HG03025 (cell line): ENCODE measurements at regions not wholly inside any gene's neighbourhood (a gene's known extent, or its start where the extent isn't known, plus 50 kb on each side); places are given as distances from the start of the nearest gene placed in this dataset.

Experiments
- ATAC-seq: cut with Tn5 transposase; IDR thresholded peaks from one replicate; pipeline ENCODE4 v1.9.1; 2021; ENCODE audit warnings: mild to moderate bottlenecking, moderate library complexity; ENCODE audit not compliant: unreplicated experiment, low FRiP score

DNA sequence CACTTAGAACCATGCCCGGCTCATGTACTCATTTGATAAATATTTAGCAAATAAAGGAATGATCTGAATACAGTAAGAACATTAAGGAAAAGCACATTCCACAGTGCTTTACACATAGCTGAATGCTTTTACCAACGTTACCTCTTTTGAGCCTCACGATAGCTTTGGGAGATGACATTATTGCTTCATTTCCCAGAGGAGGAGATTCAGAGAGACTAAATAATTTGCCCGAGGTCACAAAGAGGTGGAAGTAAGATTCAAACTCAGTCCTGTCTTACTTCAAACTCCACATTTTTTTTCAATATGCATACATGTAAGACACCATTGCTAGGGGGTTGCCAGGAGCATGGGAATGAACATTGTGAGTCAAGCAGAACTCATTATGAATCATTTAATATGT lies 538.5 kb downstream of the BCOR start:
- ATAC-seq: no peak

DNA sequence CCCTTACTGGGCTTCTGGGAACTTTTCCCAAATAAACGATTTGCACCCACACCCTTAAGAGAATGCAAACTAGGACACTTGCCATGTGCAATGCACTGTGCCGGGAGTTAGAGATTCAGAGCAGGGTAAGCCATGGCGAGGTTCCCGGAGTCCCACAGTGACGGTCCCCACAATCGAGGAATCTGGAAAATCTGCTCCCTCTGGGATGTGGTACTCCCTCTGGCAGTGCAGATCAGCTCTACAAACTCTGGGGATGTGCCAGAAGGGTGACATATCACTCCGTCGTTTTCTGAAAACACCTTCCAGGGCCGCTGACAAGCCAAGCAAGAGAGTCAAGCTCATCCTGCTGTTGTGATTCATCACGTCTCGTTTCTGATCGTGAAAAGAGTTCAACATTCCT lies 537.5 kb downstream of the BCOR start:
- no peak for ATAC-seq

DNA sequence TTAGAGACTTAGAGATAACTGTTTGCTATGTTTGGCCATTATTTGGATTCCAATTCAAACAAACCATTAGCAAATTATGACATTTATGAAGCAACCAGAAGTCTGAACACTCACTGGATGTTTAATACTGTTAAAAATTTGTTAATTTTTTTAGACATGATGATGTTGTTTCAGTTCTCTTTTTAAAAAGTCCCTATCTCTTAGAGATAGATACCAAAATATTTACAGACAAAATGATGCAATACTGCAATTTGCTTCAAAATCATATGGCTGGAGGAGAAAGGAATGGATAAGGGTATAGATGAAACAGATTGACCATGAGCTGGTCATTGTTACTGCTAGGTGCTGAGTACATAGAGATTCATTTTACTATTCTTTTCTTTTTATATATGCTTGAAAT lies 534.6 kb downstream of the BCOR start:
- no peak for ATAC-seq

DNA sequence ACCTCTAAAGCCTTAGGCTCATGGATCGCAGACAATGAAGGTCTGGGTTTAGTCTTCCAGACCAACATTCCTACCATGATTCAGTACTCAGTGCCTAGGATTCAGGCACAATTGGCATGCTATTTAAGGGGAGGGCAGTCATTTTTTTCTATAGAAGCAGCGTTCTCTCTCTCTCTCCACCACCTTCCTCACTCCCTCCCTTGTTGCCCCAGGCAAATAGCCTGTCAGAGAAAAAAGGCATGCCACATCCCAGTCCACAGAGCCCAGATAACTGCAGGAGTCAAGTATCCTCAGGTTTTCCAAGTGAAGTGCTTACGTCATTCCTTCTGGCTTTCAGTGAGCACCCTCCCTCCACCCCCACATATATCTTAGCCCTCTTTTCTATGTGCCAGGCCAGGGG lies 533.0 kb downstream of the BCOR start:
- no peak for ATAC-seq

DNA sequence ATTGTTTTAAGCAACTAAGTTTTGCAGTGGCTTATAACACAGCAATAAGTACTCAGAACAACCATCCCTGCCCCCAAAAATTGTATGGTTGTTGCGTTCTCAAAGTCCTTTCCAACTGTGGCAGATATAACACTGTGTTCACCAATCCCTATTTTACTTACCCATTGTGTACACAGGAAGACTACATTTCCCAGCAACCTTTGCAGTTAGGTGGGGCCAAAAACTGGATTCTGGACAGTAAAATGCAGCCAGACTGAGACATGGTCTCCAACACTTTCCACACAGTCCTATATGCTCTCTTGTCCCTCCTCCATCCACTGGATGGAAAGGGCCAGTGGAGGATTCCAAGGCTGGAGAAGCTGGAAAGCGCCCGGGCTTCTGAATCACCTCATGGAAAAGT lies 523.6 kb downstream of the BCOR start:
- ATAC-seq: no peak

DNA sequence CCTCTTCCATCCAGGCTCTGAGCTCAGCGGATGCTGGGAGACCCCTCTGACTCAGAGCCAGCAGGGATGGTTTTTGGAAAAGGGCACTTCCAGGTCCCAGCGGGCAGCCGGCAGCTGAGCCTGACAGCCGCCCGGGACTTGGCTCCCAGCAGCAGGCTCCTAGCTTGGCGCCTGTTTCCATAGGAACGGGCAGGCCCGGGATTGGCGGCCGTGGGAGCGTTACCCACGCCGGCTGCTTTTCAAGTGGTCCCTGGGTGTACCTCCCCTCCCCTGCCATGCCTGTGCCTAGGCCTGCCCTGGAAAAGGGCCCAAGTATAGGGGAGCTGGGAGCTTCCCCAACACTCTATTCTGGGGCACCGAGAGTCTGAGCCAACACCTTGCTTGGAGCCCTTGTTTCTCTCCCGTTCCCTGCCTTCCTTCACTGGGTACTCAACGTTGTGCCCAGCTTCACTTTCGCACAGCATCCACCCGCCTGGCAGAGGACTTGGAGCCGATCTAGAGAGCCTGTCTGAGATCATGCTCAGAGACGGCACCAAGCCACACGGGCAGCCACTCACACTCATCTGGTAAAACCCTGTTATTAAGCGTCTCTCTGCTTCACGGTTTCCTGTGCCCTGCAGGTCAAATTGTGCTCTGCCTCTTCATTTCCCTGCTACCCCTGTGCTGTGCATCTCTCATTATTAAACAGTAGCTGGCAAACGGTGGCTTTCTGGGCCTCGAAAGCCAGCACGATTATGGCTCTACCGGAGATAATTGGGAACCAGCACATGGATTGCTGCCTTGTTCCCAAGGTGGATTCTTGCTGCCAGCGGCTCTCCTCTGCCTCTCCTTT lies 521.5 kb downstream of the BCOR start:
- no peak for ATAC-seq

DNA sequence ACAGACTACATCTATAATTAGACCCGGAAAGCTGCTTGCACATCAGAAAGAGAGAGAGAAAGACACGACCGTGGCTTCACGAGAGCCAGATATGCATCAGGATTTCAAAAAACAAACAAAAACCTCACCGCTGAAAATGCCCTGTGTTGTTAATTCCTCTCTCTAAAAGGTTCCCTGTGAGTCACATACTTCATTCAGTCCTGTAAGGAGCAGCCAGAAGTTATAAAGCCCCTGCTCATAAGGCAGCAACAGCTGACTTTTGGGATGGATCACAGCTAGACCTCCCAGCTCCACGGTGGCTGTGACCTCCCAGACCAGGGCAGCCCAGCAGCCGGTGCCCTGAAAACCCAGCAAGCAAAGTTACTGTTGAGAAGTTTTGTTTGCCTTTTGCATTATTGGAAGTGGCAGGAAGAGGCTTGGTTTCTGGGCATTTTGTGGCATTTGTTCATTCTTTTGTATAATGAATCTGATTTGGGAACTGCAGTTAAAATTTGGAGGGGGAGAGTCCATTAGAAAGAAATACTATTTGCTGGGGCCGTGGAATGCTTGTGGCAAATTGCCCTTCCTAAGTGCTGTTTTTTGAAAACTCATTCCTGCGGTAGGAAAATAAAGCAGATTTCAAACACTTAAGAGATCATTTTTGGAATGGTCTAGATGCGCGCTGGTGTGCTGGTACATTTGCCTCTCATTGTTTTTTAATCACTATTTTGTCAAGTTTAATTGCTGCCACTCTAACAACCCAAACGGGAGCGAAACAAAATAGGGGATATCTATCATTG lies 520.4 kb downstream of the BCOR start:
- no peak for ATAC-seq

DNA sequence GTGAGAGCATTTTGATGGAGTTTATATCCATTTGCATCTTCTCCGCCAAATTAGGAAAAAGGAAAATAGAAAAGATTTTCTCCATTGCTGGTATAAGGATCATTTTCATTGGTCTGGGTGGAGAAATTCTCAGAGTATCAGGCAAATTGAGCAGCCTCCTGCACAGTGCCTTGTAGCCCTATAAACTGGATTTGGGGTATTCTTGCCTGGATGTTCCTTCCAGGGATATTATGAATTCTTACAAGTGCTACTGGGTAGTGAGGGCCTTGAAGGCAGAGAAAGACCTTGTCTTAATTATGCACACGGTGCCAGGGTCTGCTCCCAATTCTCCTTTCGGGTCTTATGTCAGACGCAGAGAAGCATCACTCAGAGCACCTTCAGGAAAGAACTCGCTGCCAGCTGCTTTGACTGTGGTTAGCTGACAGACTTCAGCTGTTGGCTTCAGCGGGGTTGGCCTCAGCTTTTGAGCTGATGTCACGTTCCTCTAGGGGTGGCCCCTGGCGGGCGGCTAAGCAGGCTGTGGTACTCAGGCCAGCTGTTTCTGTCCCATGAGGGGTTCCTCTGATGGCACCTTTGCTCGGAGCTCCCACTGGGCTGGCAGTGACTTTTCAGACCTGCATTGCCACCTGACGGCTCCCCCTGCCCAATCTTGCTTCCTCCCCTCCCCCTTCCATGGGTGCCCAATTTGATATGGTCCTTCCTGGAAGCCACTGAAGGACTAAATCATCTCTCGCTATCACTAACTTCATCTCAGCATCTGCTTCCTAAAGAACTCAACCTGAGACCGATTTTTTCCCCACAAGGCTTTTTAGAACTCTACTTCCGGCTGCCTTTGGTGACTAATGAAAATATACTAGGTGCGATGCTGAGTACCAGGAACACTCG lies 519.5 kb downstream of the BCOR start:
- no peak for ATAC-seq

DNA sequence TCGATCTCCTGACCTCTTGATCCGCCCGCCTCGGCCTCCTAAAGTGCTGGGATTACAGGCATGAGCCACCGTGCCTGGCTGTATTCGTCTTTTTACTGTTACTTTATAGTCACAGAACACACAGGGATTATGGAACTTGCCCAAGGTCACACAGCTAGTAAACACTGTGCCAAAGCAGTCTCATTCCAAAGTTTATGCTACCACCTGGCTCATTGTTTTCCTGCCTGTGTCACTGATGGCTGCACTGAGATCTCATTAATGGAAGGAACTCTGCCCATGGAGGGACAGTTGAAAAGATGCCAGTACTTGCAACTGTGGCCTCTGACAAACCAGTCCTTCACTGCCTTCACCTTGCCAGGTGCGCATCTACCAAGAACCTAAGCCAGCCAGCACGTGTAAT lies 517.7 kb downstream of the BCOR start:
- ATAC-seq: no peak

DNA sequence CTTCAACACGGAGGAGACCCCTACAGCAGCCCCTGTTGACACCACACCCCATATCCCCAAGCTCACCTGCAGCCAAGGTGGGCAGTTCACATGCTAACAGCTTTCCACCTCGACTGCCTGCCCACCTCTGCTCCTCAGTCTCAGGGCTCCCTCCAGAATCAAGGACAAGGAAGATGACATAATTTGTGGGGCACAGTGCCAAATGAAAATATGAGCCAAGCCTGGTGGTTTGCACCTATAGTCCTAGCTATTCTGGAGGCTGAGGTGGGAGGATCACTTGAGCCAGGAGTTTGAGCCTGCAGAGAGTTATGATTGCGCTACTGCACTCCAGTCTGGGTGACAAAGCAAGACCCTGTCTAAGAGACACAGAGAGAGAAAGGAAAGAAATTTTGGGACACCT lies 516.3 kb downstream of the BCOR start:
- no peak for ATAC-seq

DNA sequence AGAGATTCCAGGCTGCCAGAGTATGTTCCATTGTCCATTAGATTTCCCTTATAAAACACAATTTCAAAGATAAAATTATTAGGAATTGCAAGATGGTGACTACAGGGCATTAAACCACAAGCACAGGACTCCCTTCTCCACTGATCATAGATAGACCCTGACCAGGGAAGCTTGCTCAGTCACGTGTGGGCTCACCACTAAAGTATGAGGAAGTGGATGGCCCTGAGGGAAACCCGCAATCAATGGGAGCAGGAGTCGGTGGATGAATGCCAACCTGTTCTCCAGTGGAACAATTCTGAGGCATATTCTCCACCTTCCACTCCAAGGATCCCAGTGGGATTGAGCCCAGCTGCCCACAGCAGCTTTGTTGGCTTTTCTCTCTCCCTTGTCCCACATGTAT lies 515.7 kb downstream of the BCOR start:
- ATAC-seq: no peak

DNA sequence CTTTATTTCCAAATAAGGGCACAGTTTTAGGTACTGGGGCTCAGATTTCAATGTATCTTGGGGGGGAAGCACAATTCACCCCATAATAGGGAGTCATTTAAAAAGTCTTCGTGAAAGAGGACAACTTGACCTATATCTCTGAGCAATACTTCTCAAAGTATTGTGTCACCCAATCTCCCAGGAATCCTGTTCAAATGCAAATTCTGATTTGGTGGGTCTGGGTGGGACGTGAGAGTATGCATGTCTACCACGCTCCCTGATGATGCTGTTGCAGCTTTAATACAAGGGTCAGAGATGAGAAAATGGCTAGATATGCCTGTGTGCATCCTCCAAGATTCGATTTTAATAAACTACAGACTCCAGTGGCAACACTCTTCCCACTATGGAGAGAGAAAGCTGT lies 514.8 kb downstream of the BCOR start:
- ATAC-seq: no peak

DNA sequence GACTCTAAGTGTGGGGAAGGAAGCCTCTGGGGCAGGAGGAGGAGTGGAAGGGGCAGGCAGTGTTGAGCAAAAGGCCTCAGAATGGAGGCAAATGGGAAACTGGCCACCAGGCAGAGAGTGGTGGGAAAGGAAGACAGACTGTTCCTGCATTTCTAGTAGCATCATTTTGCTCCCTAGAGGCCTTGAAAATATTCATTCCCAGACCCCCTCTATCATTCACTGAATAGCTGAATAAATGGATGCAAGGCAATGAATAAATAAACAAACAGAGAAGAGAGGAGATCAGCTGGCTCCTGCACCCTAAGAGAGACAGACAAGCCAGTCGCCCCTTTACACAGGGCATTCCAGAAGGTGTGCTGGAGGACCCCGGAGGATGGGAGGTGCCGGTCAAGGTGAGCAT lies 511.9 kb downstream of the BCOR start:
- ATAC-seq: no peak

DNA sequence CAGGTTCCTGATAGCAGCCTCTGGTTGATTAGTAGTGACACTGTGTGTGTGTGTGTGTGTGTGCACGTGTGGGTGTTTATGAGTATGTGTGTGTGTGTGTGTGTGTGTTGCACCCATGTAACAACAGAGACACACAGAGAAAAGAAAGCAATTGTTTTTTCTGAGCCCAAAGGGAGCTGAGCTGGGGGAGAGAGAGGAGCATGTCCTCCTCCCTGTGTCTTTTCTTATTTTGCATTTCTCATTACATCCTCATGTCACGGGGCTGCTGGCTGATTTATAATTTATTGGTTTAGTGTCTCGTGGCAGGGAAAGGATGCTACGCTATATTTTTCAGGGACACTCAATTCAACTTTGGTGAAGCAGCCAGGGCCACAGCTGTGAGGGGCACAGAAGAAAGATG lies 511.4 kb downstream of the BCOR start:
- ATAC-seq: no peak

DNA sequence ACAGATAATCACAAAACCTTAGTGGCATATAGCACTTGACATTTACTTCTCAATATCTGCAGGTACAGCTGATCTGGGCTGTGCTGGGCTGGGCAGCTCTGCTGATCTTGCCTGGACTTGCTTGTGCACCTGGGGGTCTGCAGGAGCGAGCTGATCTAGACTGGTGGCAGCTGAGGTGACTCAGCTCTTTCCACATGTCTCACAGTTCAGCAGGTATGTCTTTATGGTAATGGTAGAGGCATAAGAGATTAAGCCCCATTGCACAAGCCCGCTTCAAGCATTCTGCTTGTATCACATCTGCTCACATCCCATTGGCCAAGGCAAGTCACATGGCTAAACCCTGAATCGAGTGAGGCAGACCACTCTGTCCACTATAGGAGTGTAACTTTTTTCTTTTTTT lies 506.7 kb downstream of the BCOR start:
- no peak for ATAC-seq

DNA sequence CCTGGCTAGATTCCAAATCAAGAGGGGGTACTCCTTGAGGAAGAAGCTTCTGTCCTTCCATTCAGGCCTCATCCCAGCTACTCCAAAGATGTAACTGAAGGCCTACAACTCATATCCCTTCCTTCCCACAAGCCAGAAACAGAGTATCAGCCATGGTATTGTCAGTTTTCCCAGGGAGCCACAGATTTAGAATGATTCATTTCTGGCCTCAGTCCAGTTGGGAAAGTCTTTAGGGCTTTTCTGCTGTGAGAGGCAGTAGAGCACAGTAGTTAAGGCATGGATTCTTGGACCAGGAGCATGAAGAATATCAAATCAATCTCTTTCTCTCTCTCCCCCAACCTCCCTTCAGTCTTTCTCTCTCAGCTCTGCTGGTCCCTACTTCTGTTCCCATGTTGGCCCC lies 505.0 kb downstream of the BCOR start:
- ATAC-seq: no peak

DNA sequence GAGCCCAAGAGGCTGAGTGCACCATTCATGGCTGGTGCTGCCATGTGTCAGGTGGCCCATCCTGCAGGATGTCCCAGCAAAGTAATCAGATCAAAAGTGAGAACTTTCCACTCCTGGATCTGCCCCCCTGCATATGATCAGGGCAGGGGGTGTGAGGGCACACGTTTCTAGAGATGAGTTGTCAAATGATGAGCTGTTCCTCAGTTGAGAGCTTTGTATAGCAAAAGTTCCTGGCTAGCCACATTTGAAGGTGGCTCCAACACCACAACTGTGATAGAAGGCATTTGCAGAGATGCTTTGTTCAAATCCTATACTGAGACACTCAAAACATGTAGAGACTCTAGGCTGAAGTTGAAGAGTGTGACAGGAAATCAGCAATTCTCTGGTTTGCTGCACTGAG lies 501.8 kb downstream of the BCOR start:
- no peak for ATAC-seq

DNA sequence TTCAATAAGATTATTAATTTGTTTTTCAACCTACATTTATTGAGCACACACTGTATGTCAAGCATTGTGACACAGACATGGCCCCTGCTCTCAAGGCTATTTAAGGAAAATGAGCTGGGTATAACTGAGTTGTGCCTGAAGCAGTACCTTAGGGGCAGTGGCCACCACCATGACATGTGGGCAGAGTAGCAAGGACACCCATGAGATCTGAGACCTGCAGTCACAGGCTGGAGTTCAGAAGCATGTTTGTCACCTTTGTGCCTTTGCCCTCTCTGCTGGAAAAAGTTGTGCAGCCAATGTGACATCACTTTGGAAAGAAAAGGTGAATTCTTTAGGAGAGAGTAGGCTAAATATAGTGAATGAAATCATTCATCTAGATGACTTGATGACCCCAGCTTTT lies 501.3 kb downstream of the BCOR start:
- ATAC-seq: no peak

DNA sequence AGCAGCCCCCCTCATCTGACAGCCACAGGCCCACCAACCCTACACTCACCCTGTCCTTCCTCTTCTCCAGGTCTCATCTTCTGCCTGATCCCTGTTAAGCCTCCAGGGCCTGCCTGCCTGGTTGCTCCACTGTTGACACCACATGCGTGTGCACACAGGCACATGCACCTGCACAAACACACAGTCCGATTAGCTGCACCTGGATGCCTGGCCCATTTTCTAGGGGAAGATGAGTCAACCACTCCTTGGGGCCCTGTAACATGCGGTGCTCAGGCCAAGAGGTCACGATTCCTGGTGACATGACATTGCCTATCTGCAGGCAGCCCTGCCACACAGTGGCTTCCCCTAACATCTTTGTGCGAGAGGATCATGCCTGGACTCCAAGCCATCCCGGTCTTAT lies 498.4 kb downstream of the BCOR start:
- ATAC-seq: no peak

DNA sequence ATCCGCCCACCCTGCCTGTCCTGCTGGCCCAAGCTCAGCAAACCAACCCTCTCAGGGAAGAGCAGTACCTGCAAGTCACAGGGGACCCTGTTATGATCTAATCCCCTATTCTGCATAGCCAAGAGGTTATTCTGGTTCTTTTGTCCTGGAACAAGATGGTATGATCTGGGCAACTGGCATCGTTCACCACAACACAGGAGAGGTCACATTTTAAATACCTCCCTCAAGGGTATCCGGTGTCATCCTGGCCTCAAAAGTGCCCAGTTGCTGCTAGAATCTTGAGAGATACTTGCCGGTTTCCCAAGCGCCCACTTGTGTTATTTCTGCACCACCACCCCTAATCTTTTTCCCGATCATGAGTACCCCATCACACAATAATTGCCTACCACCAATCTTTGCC lies 497.5 kb downstream of the BCOR start:
- ATAC-seq: no peak
